Neural crest cell (in vitro differentiated cells): ENCODE measurements at regions not wholly inside any gene's neighbourhood (a gene's known extent, or its start where the extent isn't known, plus 50 kb on each side); places are given as distances from the start of the nearest gene placed in this dataset.

Experiments
- DNase-seq: peaks from one replicate; pipeline ENCODE4 v3.0.0; 2021; ENCODE audit warnings: low read depth, mixed read lengths, low spot score
- H3K27ac Mint-ChIP-seq: one replicate; pipeline ENCODE4 v1.8.0; 2021; ENCODE audit warnings: mild to moderate bottlenecking, mixed read lengths; ENCODE audit not compliant: unreplicated experiment
- H3K27me3 Mint-ChIP-seq: 2 replicates; pipeline ENCODE4 v1.8.0; 2021; ENCODE audit warnings: low read depth, mild to moderate bottlenecking, mixed read lengths
- H3K36me3 Mint-ChIP-seq: 2 replicates; pipeline ENCODE4 v1.8.0; 2021; ENCODE audit warnings: low read depth, mild to moderate bottlenecking, mixed read lengths
- H3K4me1 Mint-ChIP-seq: 2 replicates; pipeline ENCODE4 v1.8.0; 2021; ENCODE audit warnings: mixed read lengths
- H3K4me3 Mint-ChIP-seq: one replicate; pipeline ENCODE4 v1.8.0; 2021; ENCODE audit warnings: mild to moderate bottlenecking, mixed read lengths
- H3K9me3 Mint-ChIP-seq: 2 replicates; pipeline ENCODE4 v1.8.0; 2021; ENCODE audit warnings: mixed read lengths
- CTCF ChIP-seq: fragments of 200-600 bp; sonication (generic); conservative IDR thresholded peaks from 2 replicates; pipeline ENCODE4 v1.5.0; 2021; ENCODE audit warnings: antibody characterized with exemption, mild to moderate bottlenecking

- H3K9me3 Mint-ChIP-seq, result no peaks in the 10 kb centered on the region
- peaks cover 56% of the 10 kb centered on the region for H3K27me3 Mint-ChIP-seq
Measured at GRCh38 chr12:53816360-53817020, 64.7 kb upstream of the CISTR start.

GRCh38 chr12:53817021-53817389, 65.2 kb upstream of the CISTR start:
- no peaks in the 10 kb centered on the region for H3K4me1 Mint-ChIP-seq
- no peak overlapping the region for H3K4me3 Mint-ChIP-seq
- no peak overlapping the region for H3K27ac Mint-ChIP-seq
- peaks cover 61% of the 10 kb centered on the region for H3K27me3 Mint-ChIP-seq
- DNase-seq, result no peak
- no peaks in the 10 kb centered on the region for H3K36me3 Mint-ChIP-seq
- no peak for TF ChIP-seq CTCF
- H3K9me3 Mint-ChIP-seq, result no peaks in the 10 kb centered on the region

More at GRCh38 chr12:53816360-53817020, 64.7 kb upstream of the CISTR start:
- Mint-ChIP-seq H3K4me1 (no peaks in the 10 kb centered on the region), H3K4me3 (no peak overlapping the region), H3K27ac (no peak overlapping the region), H3K36me3 (no peaks in the 10 kb centered on the region)
- no peak for TF ChIP-seq CTCF
- no peak for DNase-seq

- no peaks in the 10 kb centered on the region for H3K4me1 Mint-ChIP-seq
- DNase-seq, result no peak
- H3K36me3 Mint-ChIP-seq, result no peaks in the 10 kb centered on the region
- no peak overlapping the region for H3K27ac Mint-ChIP-seq
- H3K27me3 Mint-ChIP-seq, result peaks cover 91% of the 10 kb centered on the region
- H3K9me3 Mint-ChIP-seq, result no peaks in the 10 kb centered on the region
- TF ChIP-seq CTCF, result no peak
- no peak overlapping the region for H3K4me3 Mint-ChIP-seq
Measured at GRCh38 chr12:53820514-53821306, 68.9 kb upstream of the CISTR start.

GRCh38 chr12:53824001-53824712, 72.4 kb upstream of the CISTR start:
- DNase-seq, result no peak
- peaks cover 5% of the 10 kb centered on the region for H3K4me1 Mint-ChIP-seq
- H3K27ac Mint-ChIP-seq, result no peak overlapping the region
- H3K9me3 Mint-ChIP-seq, result no peaks in the 10 kb centered on the region
- H3K4me3 Mint-ChIP-seq, result no peak overlapping the region
- no peaks in the 10 kb centered on the region for H3K36me3 Mint-ChIP-seq
- TF ChIP-seq CTCF, result no peak
- H3K27me3 Mint-ChIP-seq, result peaks cover 75% of the 10 kb centered on the region

GRCh38 chr12:53825246-53826081, 73.7 kb upstream of the CISTR start:
- DNase-seq, result no peak
- H3K27ac Mint-ChIP-seq, result no peak overlapping the region
- no peak overlapping the region for H3K4me3 Mint-ChIP-seq
- no peaks in the 10 kb centered on the region for H3K36me3 Mint-ChIP-seq
- no peak for TF ChIP-seq CTCF
- H3K4me1 Mint-ChIP-seq, result peaks cover 5% of the 10 kb centered on the region
- H3K27me3 Mint-ChIP-seq, result peaks cover 71% of the 10 kb centered on the region
- no peaks in the 10 kb centered on the region for H3K9me3 Mint-ChIP-seq
